Upper lobe of left lung (tissue), 6 donors: ENCODE measurements at regions not wholly inside any gene's neighbourhood (a gene's known extent, or its start where the extent isn't known, plus 50 kb on each side); places are given as distances from the start of the nearest gene placed in this dataset.

ENCODE experiments used
- ATAC-seq, 2 donors: fragments of 200-7000 bp; cut with Tn5 transposase; one replicate each; pipeline ENCODE4 v1.9.1; 2022; ENCODE audit warnings: mild to moderate bottlenecking in 2 of 2, moderate library complexity in 2 of 2; ENCODE audit not compliant: low FRiP score in 2 of 2
- DNase-seq, 2 donors: peaks; one replicate each; pipeline ENCODE4 v3.0.0-alpha.2; 2019 to 2020
- H3K27ac ChIP-seq, 4 donors: fragments of 200-600 bp; sonication (generic); one replicate each; pipeline ENCODE4 v1.5.1; 2016 to 2019
- H3K27me3 ChIP-seq, 4 donors: fragments of 200-600 bp; sonication (generic); one replicate each; pipeline ENCODE4 v1.5.1; 2017 to 2019
- H3K36me3 ChIP-seq, 4 donors: fragments of 200-600 bp; sonication (generic); one replicate each; pipeline ENCODE4 v1.5.1; 2016 to 2019
- H3K4me1 ChIP-seq, 4 donors: fragments of 200-600 bp; sonication (generic); one replicate each; pipeline ENCODE4 v1.5.1; 2018 to 2019
- H3K4me3 ChIP-seq, 4 donors: fragments of 200-600 bp; sonication (generic); one replicate each; pipeline ENCODE4 v1.5.1; 2017 to 2019; ENCODE audit warnings: mild to moderate bottlenecking in 2 of 4, moderate library complexity in 1 of 4
- H3K9me3 ChIP-seq, 4 donors: fragments of 200-600 bp; sonication (generic); one replicate each; pipeline ENCODE4 v1.5.1; 2018 to 2019
- EP300 ChIP-seq, 4 donors: sonication (generic); formaldehyde crosslinking; IDR thresholded peaks; one replicate each; pipeline ENCODE4 v1.5.1; 2017; ENCODE audit warnings: antibody characterized with exemption in 4 of 4, control low read depth in 2 of 4
- POLR2A ChIP-seq, 4 donors: fragments of 450-650 bp; IDR thresholded peaks; one replicate each; pipeline ENCODE4 v1.5.1; 2016 to 2017; ENCODE audit warnings: antibody characterized with exemption in 4 of 4, mild to moderate bottlenecking in 2 of 4
- POLR2AphosphoS5 ChIP-seq, 2 donors: sonication (generic); formaldehyde crosslinking; IDR thresholded peaks; one replicate each; pipeline ENCODE4 v1.5.1; 2017; ENCODE audit warnings: antibody characterized with exemption in 2 of 2
- WGBS, 2 donors: methylation state at CpG; one replicate each; pipeline ENCODE4 v1.1.5; 2017 to 2018; 5-methylcytosine and 5-hydroxymethylcytosine counted together
- TF ChIP-seq, protein P1 (sequence below), 6 experiments: fragments of 450-650 bp in 4 of 6; fragments of 200-600 bp in 2 of 6; sonication (generic) in 2 of 6; IDR thresholded peaks; one replicate each; pipeline ENCODE4 v1.5.1; 2016 to 2019; ENCODE audit warnings: antibody characterized with exemption in 6 of 6
- donor health status: DM: no; HTN: no; CAD: no; lungs with moderate emphysema.
- donor health status: DM: no; HTN: yes; CAD: no; lungs with severe emphysema.

DNA sequence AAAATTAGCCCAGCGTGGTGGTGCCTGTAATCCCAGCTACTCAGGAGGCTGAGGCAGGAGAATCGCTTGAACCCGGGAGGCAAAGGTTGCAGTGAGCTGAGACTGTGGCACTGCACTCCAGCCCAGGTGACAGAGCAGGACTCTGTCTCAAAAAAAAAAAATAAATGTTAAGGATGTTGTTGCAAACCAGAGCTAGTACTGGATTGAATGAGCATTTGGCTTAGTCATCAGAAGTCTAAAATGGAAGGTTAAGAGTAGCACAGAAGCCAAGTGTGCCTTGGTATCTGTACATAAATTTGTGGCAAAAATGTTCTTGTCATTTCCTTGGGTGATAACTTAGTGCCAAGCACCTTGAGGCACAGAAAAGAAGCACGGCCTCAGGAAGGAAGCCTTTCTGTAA, 50.6 kb upstream of the MED9 start:
- Histone ChIP-seq H3K4me1 (no peaks in the 10 kb centered on the region), H3K27me3 (no peaks in the 10 kb centered on the region), H3K9me3 (peaks cover 0 to 5% (median 0%) of the 10 kb centered on the region in 4 donors), H3K27ac (no peak overlapping the region), H3K36me3 (no peaks in the 10 kb centered on the region), H3K4me3 (no peak overlapping the region)
- no peak for ATAC-seq
- DNase-seq, result no peak
- 88 to 90% methylated on average over 4 of the region's 4 CpGs for WGBS, 2 donors
- TF ChIP-seq, protein P1, sequence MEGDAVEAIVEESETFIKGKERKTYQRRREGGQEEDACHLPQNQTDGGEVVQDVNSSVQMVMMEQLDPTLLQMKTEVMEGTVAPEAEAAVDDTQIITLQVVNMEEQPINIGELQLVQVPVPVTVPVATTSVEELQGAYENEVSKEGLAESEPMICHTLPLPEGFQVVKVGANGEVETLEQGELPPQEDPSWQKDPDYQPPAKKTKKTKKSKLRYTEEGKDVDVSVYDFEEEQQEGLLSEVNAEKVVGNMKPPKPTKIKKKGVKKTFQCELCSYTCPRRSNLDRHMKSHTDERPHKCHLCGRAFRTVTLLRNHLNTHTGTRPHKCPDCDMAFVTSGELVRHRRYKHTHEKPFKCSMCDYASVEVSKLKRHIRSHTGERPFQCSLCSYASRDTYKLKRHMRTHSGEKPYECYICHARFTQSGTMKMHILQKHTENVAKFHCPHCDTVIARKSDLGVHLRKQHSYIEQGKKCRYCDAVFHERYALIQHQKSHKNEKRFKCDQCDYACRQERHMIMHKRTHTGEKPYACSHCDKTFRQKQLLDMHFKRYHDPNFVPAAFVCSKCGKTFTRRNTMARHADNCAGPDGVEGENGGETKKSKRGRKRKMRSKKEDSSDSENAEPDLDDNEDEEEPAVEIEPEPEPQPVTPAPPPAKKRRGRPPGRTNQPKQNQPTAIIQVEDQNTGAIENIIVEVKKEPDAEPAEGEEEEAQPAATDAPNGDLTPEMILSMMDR (IDR thresholded peaks at IDR 0.05), result no peak
- TF ChIP-seq POLR2A (IDR thresholded peaks at IDR 0.05) (no peak), POLR2AphosphoS5 (IDR thresholded peaks at IDR 0.05) (no peak), EP300 (IDR thresholded peaks at IDR 0.05) (no peak)
